ENCODE measurements at regions not wholly inside any gene's neighbourhood (a gene's known extent, or its start where the extent isn't known, plus 50 kb on each side); places are given as distances from the start of the nearest gene placed in this dataset.

- Histone ChIP-seq H3K9me3 (ENCODE audit: low read depth, low read length, poor library complexity, severe bottlenecking) (peaks cover 17% of the 10 kb centered on the region), H3K4me1 (ENCODE audit: insufficient read depth, low read length, poor library complexity, severe bottlenecking) (no peaks in the 10 kb centered on the region), H3K27me3 (replicated peaks; ENCODE audit: insufficient read depth, low read depth, low read length, poor library complexity) (no peaks in the 10 kb centered on the region), H3K4me3 (ENCODE audit: low read depth, low read length, poor library complexity, severe bottlenecking) (no peak overlapping the region), H3K36me3 (ENCODE audit: insufficient read depth, low read length, poor library complexity, severe bottlenecking) (no peaks in the 10 kb centered on the region), H3K27ac (ENCODE audit: low read depth, low read length, poor library complexity, severe bottlenecking) (no peak overlapping the region)
- CTCF ChIA-PET = no interaction called here
- DNase-seq (ENCODE audit: low spot score) = no peak
- no TSS peak for BruUV-seq (replicated peaks)
- intact Hi-C loops (cut with micrococcal nuclease; ENCODE audit: unreplicated experiment) = no loop called here
- POLR2A ChIA-PET (ENCODE audit: low non-redundant PET) = no interaction called here
- TF ChIP-seq EZH2 (IDR thresholded peaks at IDR 0.05; ENCODE audit: borderline replicate concordance, low read depth, low read length, poor library complexity, severe bottlenecking) (no peak), CTCF (conservative IDR thresholded peaks at IDR 0.05; ENCODE audit: low read depth, low read length) (no peak)
Observed at GRCh38 chr19:29154163-29154562, 58.8 kb downstream of the UQCRFS1 start.

DNA sequence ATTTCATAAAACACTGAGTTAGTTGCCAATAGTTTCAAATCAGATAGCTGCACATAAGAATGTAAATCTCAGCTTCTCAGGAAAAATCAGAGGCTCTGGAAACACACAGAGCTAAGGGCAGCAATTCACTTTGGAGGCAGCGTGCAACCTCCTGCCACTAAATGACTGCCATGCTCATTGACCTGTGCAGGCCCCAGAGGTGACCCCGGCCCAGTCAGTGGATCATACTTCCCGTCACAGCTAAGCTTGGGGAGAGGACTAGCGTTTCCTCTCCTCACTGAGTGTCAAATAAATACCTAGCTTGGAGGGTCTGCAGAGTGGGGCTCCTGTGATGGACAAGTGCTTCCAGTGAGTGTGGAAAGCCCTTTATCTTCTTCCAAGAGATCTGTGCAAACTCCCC lies 67.2 kb downstream of the UQCRFS1 start:
- no TSS peak for BruUV-seq (replicated peaks)
- intact Hi-C loops (cut with micrococcal nuclease; ENCODE audit: unreplicated experiment) = no loop called here
- POLR2A ChIA-PET (ENCODE audit: low non-redundant PET) = no interaction called here
- Histone ChIP-seq H3K9me3 (ENCODE audit: low read depth, low read length, poor library complexity, severe bottlenecking) (peaks cover 13% of the 10 kb centered on the region), H3K4me1 (ENCODE audit: insufficient read depth, low read length, poor library complexity, severe bottlenecking) (no peaks in the 10 kb centered on the region), H3K36me3 (ENCODE audit: insufficient read depth, low read length, poor library complexity, severe bottlenecking) (no peaks in the 10 kb centered on the region), H3K27ac (ENCODE audit: low read depth, low read length, poor library complexity, severe bottlenecking) (no peak overlapping the region), H3K27me3 (replicated peaks; ENCODE audit: insufficient read depth, low read depth, low read length, poor library complexity) (no peaks in the 10 kb centered on the region), H3K4me3 (ENCODE audit: low read depth, low read length, poor library complexity, severe bottlenecking) (no peak overlapping the region)
- no peak for DNase-seq (ENCODE audit: low spot score)
- TF ChIP-seq EZH2 (IDR thresholded peaks at IDR 0.05; ENCODE audit: borderline replicate concordance, low read depth, low read length, poor library complexity, severe bottlenecking) = no peak
- TF ChIP-seq CTCF (conservative IDR thresholded peaks at IDR 0.05; ENCODE audit: low read depth, low read length) = no peak
- CTCF ChIA-PET = no interaction called here

DNA sequence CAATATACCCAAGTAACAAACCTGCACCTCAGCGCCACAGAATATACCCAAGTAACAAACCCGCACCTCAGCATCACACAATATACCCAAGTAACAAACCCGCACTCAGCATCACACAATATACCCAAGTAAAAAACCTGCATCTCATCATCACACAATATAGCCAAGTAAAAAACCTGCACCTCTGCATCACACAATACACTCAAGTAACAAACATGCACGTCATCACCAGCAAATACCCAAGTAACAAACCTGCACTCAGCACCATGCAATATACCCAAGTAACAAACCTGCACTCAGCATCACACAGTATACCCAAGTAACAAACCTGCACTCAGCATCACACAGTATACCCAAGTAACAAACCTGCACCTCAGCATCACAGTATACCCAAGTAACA lies 69.8 kb downstream of the UQCRFS1 start:
- ChIA-PET CTCF (no interaction called here), POLR2A (ENCODE audit: low non-redundant PET) (no interaction called here)
- Histone ChIP-seq H3K27ac (ENCODE audit: low read depth, low read length, poor library complexity, severe bottlenecking) (no peak overlapping the region), H3K4me3 (ENCODE audit: low read depth, low read length, poor library complexity, severe bottlenecking) (no peak overlapping the region), H3K9me3 (ENCODE audit: low read depth, low read length, poor library complexity, severe bottlenecking) (peaks cover 30% of the 10 kb centered on the region), H3K27me3 (replicated peaks; ENCODE audit: insufficient read depth, low read depth, low read length, poor library complexity) (no peaks in the 10 kb centered on the region), H3K4me1 (ENCODE audit: insufficient read depth, low read length, poor library complexity, severe bottlenecking) (no peaks in the 10 kb centered on the region), H3K36me3 (ENCODE audit: insufficient read depth, low read length, poor library complexity, severe bottlenecking) (no peaks in the 10 kb centered on the region)
- intact Hi-C loops (cut with micrococcal nuclease; ENCODE audit: unreplicated experiment) = no loop called here
- BruUV-seq (replicated peaks) = no TSS peak
- TF ChIP-seq CTCF (conservative IDR thresholded peaks at IDR 0.05; ENCODE audit: low read depth, low read length) (no peak), EZH2 (IDR thresholded peaks at IDR 0.05; ENCODE audit: borderline replicate concordance, low read depth, low read length, poor library complexity, severe bottlenecking) (no peak)
- no peak for DNase-seq (ENCODE audit: low spot score)
